ENCODE measurements at regions not wholly inside any gene's neighbourhood (a gene's known extent, or its start where the extent isn't known, plus 50 kb on each side); places are given as distances from the start of the nearest gene placed in this dataset.

- TF ChIP-seq CTCF (IDR thresholded peaks at IDR 0.05; ENCODE audit: low read depth, low read length) = no peak
- no peak for DNase-seq (ENCODE audit: extremely low read depth, low read depth)
Observed at GRCh38 chrX:4670606-4671005, 957.2 kb upstream of the PRKX start.

GRCh38 chrX:4668802-4669536 lies 955.5 kb upstream of the PRKX start:
- no peak for DNase-seq (ENCODE audit: extremely low read depth, low read depth)
- no peak for TF ChIP-seq CTCF (IDR thresholded peaks at IDR 0.05; ENCODE audit: low read depth, low read length)

- DNase-seq (ENCODE audit: extremely low read depth, low read depth) = no peak
- TF ChIP-seq CTCF (IDR thresholded peaks at IDR 0.05; ENCODE audit: low read depth, low read length) = no peak
Observed at GRCh38 chrX:4663085-4663484, 949.6 kb upstream of the PRKX start.

- no peak for DNase-seq (ENCODE audit: extremely low read depth, low read depth)
- no peak for TF ChIP-seq CTCF (IDR thresholded peaks at IDR 0.05; ENCODE audit: low read depth, low read length)
Observed at GRCh38 chrX:4661771-4662170, 948.3 kb upstream of the PRKX start.

- no peak for DNase-seq (ENCODE audit: extremely low read depth, low read depth)
- no peak for TF ChIP-seq CTCF (IDR thresholded peaks at IDR 0.05; ENCODE audit: low read depth, low read length)
Observed at GRCh38 chrX:4656419-4656818, 943.0 kb upstream of the PRKX start.

- no peak for TF ChIP-seq CTCF (IDR thresholded peaks at IDR 0.05; ENCODE audit: low read depth, low read length)
- DNase-seq (ENCODE audit: extremely low read depth, low read depth) = no peak
Observed at GRCh38 chrX:4655743-4656142, 942.3 kb upstream of the PRKX start.

- no peak for TF ChIP-seq CTCF (IDR thresholded peaks at IDR 0.05; ENCODE audit: low read depth, low read length)
- no peak for DNase-seq (ENCODE audit: extremely low read depth, low read depth)
Observed at GRCh38 chrX:4642114-4642513, 928.7 kb upstream of the PRKX start.

Measured in AG09319 (cell line).